Central memory CD8-positive, alpha-beta T cell (primary cell): ENCODE measurements at regions not wholly inside any gene's neighbourhood (a gene's known extent, or its start where the extent isn't known, plus 50 kb on each side); places are given as distances from the start of the nearest gene placed in this dataset.

ENCODE experiments used
- ATAC-seq: fragments of 150-1000 bp; cut with Tn5 transposase; replicated peaks from 2 replicates; pipeline ENCODE4 v1.10.0; 2022; ENCODE audit warnings: mild to moderate bottlenecking, moderate FRiP score, moderate number of reproducible peaks; ENCODE audit not compliant: poor library complexity, severe bottlenecking; ENCODE audit errors: extremely low read depth
- DNase-seq, 2 donors: peaks; one replicate each; pipeline ENCODE4 v3.0.0; 2021; ENCODE audit warnings: low spot score in 2 of 2
- H3K27ac Mint-ChIP-seq: one replicate; pipeline ENCODE4 v1.8.0; 2022; ENCODE audit warnings: low read depth, mild to moderate bottlenecking, moderate library complexity, mixed read lengths
- H3K27me3 Mint-ChIP-seq: one replicate; pipeline ENCODE4 v1.8.0; 2022; ENCODE audit warnings: mixed read lengths
- H3K36me3 Mint-ChIP-seq: one replicate; pipeline ENCODE4 v1.8.0; 2022; ENCODE audit warnings: mild to moderate bottlenecking, moderate library complexity, mixed read lengths; ENCODE audit not compliant: insufficient read depth
- H3K4me1 Mint-ChIP-seq: one replicate; pipeline ENCODE4 v1.8.0; 2022; ENCODE audit warnings: mixed read lengths
- H3K4me3 Mint-ChIP-seq: one replicate; pipeline ENCODE4 v1.8.0; 2022; ENCODE audit warnings: mild to moderate bottlenecking, moderate library complexity, mixed read lengths
- H3K9me3 Mint-ChIP-seq: one replicate; pipeline ENCODE4 v1.8.0; 2022; ENCODE audit warnings: mixed read lengths

DNA sequence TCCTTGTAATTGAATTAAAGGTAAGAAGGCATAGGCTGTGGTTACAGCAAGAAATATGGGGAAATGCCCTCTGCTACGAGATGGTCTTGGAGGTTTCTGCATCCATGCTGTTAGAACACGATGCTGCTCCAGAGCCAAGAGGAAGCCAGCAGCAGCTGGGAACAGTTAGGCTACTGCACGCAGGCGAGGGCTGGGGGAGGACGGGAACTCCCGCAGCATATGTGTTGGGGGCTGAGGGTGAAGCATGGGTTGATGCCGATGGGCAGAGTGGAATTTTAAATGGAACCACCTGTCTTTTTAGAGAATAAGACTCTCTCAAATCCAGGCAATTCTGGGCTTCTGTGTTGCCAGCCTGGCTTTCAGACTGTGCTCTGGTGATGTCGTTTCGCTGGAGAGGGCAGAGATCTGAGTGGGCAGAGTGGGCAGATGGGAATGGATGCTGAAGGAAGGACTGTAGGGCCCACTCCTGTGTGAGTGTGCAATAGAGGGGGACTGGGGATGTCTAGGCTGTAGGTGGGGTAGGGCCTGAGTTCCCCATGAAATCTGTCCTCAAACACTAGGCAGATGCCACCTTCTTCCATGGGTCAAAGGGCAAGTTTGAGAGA, 417.0 kb upstream of the TPM1 start:
- DNase-seq (no peak), ATAC-seq (no peak)
- H3K9me3 Mint-ChIP-seq = no peaks in the 10 kb centered on the region
- no peak overlapping the region for H3K4me3 Mint-ChIP-seq
- H3K27me3 Mint-ChIP-seq = peaks cover 12% of the 10 kb centered on the region
- H3K27ac Mint-ChIP-seq = no peak overlapping the region
- H3K36me3 Mint-ChIP-seq = no peaks in the 10 kb centered on the region
- no peaks in the 10 kb centered on the region for H3K4me1 Mint-ChIP-seq

DNA sequence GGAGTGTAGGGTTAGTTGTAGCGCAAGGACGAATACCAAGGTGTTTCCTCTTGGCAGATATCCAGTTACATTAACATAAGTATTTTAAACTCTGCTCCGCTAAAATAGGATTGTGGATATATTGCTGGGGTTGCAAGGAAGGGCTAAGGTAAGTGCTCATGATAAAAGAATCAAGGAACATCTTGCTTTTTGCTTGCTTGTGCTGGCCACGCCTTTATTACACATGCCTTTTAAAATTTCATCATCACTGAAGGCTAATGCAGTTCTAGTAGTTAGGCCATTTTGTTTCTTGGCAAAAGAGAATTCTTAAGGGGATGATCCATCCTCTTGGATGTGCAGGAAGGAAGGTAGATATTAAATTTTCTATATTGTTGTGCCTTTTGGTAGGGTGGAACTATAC, 415.6 kb upstream of the TPM1 start:
- no peaks in the 10 kb centered on the region for H3K4me1 Mint-ChIP-seq
- no peaks in the 10 kb centered on the region for H3K9me3 Mint-ChIP-seq
- H3K27ac Mint-ChIP-seq = no peak overlapping the region
- no peak overlapping the region for H3K4me3 Mint-ChIP-seq
- no peaks in the 10 kb centered on the region for H3K36me3 Mint-ChIP-seq
- ATAC-seq = no peak
- DNase-seq = no peak
- peaks cover 20% of the 10 kb centered on the region for H3K27me3 Mint-ChIP-seq

- no peak overlapping the region for H3K4me3 Mint-ChIP-seq
- no peak overlapping the region for H3K27ac Mint-ChIP-seq
- DNase-seq (no peak), ATAC-seq (no peak)
- no peaks in the 10 kb centered on the region for H3K36me3 Mint-ChIP-seq
- H3K27me3 Mint-ChIP-seq = peaks cover 31% of the 10 kb centered on the region
- H3K9me3 Mint-ChIP-seq = no peaks in the 10 kb centered on the region
- H3K4me1 Mint-ChIP-seq = no peaks in the 10 kb centered on the region
These were observed 411.3 kb upstream of the TPM1 start for GRCh38 chr15:62631076-62631724.

DNA sequence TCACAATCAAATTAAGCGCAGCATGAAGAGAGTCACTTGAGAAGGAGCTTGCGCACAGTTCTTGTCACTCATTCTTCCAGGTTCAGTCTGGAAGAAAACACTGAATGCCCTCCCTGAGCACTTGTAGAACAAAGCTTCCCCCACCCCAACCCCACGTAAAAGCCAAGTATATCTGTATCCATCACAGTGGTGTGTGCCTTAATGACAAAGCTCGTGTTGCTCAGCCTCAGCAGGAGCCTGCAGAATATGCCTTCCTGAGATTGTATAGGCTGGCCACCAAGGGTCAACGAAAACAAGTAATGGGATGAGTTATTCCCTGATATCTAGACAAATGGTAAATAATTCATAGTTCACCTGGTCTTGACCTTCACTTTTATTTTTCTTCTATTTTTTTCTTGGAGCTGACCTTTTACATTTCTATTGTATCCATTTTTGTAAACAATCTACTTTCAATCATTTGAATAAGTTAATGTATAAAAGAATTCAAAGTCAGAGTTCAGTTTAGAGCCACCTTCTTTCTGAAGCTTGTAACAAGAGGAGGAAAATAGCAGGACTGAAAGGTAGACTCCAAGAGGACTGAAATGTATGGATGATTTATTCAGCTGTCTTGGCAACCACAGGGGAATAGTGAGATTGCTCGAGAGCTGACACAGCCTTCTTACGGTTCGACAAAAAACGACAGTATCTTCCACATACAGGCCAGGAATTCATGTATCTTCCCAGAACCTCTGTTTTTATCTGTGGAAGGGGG, 405.5 kb upstream of the TPM1 start:
- H3K4me3 Mint-ChIP-seq = no peak overlapping the region
- DNase-seq (no peak), ATAC-seq (no peak)
- H3K9me3 Mint-ChIP-seq = no peaks in the 10 kb centered on the region
- H3K36me3 Mint-ChIP-seq = no peaks in the 10 kb centered on the region
- H3K4me1 Mint-ChIP-seq = no peaks in the 10 kb centered on the region
- no peak overlapping the region for H3K27ac Mint-ChIP-seq
- peaks cover 24% of the 10 kb centered on the region for H3K27me3 Mint-ChIP-seq

DNA sequence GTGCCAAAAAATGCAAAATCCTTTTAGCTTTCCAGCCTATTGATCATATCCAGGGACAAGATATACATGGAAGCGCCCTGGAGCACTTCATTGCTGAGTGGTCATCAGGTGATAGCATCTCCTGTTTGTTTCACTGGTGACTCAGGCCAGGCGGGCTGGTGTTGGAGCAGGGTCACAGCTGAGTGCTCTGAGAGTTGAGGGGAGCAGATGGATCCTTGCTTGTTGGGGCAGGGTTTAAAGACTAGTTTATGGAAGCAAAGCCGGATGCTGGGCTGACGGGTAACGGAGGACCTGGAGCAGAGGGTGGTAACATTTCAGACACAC, 405.0 kb upstream of the TPM1 start:
- Mint-ChIP-seq H3K36me3 (no peaks in the 10 kb centered on the region), H3K4me1 (no peaks in the 10 kb centered on the region), H3K27ac (no peak overlapping the region), H3K4me3 (no peak overlapping the region), H3K27me3 (peaks cover 19% of the 10 kb centered on the region), H3K9me3 (no peaks in the 10 kb centered on the region)
- DNase-seq (no peak), ATAC-seq (no peak)

DNA sequence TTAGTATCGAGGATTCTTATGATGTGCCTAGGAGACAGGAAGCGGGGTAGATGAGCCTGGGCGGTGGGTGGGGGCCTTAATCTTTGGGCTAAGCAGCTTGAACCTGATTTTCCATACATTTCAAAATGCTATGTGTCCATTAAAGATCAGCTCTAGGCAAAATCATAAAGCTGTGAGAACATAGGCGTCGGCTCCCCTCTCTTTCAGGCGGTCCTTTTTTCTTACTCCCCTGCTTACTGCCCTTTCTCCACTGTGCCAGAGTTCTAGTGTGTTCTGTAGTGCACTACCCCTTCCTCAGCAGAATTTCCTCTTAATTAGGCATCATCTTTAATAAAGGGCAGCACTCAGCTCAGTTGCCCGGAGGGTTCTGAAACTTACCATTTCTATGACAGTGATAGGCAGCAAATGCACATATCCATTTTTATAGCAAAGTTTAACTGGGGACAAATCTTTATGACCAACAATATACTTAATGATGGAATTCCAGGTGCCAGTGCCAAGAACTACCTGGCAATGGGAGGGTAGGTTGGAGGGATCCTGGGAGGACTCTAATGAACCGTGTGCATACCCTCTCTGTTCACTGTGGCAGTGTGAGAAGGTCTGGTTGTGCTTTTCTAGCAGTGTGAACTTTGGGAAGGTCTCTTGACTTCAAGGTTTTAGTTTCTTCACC, 404.5 kb upstream of the TPM1 start:
- no peak overlapping the region for H3K4me3 Mint-ChIP-seq
- DNase-seq (no peak), ATAC-seq (no peak)
- peaks cover 15% of the 10 kb centered on the region for H3K27me3 Mint-ChIP-seq
- H3K27ac Mint-ChIP-seq = no peak overlapping the region
- no peaks in the 10 kb centered on the region for H3K4me1 Mint-ChIP-seq
- no peaks in the 10 kb centered on the region for H3K36me3 Mint-ChIP-seq
- no peaks in the 10 kb centered on the region for H3K9me3 Mint-ChIP-seq

DNA sequence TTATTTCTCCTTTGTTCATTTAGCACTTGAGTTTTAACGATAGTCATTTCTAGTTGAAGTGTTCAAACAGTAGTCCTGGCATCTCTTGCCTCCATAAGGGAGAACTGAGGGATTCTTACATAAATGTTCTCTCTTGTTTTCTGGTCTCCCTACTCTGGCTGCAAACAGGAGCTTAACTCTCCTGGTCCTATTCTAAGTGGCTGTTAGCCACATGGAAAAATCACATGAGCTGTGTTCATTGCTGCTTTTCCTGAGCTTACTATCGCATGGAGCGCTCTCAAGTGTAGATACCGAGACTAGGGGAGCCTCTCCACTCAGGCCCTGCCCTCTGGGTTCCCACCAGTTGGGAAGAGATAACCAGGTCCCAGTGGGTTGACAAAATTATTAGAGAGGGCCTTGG, 403.1 kb upstream of the TPM1 start:
- Mint-ChIP-seq H3K36me3 (no peaks in the 10 kb centered on the region), H3K4me3 (no peak overlapping the region), H3K9me3 (no peaks in the 10 kb centered on the region), H3K27ac (no peak overlapping the region), H3K4me1 (no peaks in the 10 kb centered on the region), H3K27me3 (peaks cover 15% of the 10 kb centered on the region)
- ATAC-seq = no peak
- DNase-seq = no peak

GRCh38 chr15:62639906-62640605, 402.5 kb upstream of the TPM1 start:
- Mint-ChIP-seq H3K9me3 (no peaks in the 10 kb centered on the region), H3K4me3 (no peak overlapping the region), H3K4me1 (no peaks in the 10 kb centered on the region), H3K27ac (no peak overlapping the region), H3K27me3 (peaks cover 21% of the 10 kb centered on the region), H3K36me3 (no peaks in the 10 kb centered on the region)
- no peak for DNase-seq
- ATAC-seq = no peak

- ATAC-seq (no peak), DNase-seq (no peak)
- H3K27me3 Mint-ChIP-seq = peaks cover 24% of the 10 kb centered on the region
- H3K27ac Mint-ChIP-seq = no peak overlapping the region
- no peaks in the 10 kb centered on the region for H3K4me1 Mint-ChIP-seq
- H3K36me3 Mint-ChIP-seq = no peaks in the 10 kb centered on the region
- H3K4me3 Mint-ChIP-seq = no peak overlapping the region
- H3K9me3 Mint-ChIP-seq = no peaks in the 10 kb centered on the region
These were observed 400.7 kb upstream of the TPM1 start for GRCh38 chr15:62641825-62642224.

GRCh38 chr15:62643572-62643971, 399.0 kb upstream of the TPM1 start:
- Mint-ChIP-seq H3K27me3 (peaks cover 10% of the 10 kb centered on the region), H3K4me1 (no peaks in the 10 kb centered on the region), H3K4me3 (no peak overlapping the region), H3K9me3 (no peaks in the 10 kb centered on the region), H3K27ac (no peak overlapping the region), H3K36me3 (peaks cover 2% of the 10 kb centered on the region)
- DNase-seq (no peak), ATAC-seq (no peak)

GRCh38 chr15:62644216-62644888, 398.2 kb upstream of the TPM1 start:
- Mint-ChIP-seq H3K27ac (no peak overlapping the region), H3K4me1 (no peaks in the 10 kb centered on the region), H3K27me3 (peaks cover 16% of the 10 kb centered on the region), H3K36me3 (peaks cover 2% of the 10 kb centered on the region), H3K4me3 (no peak overlapping the region), H3K9me3 (no peaks in the 10 kb centered on the region)
- ATAC-seq = no peak
- DNase-seq = no peak
